ENCODE measurements at regions not wholly inside any gene's neighbourhood (a gene's known extent, or its start where the extent isn't known, plus 50 kb on each side); places are given as distances from the start of the nearest gene placed in this dataset.

DNA sequence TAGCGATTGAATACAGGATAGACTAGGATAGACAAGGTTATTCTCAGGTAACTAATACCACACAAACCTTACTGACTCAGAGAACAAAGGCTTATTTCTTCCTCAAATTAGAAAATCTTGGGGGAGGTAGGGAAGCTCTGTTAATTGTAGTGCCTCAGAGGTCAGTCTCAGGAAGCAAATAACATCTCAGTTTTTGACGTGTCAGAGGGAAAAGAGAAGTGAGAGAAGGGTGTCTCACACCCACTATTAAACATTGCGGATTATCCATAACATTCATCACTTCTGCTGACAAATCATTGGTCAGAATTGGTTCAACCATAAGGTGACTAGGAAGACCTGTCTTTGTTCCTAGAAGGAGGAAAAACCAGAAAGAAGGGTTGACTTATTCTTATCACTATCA lies 579.4 kb upstream of the MIR17HG start:
- TF ChIP-seq, protein P1, sequence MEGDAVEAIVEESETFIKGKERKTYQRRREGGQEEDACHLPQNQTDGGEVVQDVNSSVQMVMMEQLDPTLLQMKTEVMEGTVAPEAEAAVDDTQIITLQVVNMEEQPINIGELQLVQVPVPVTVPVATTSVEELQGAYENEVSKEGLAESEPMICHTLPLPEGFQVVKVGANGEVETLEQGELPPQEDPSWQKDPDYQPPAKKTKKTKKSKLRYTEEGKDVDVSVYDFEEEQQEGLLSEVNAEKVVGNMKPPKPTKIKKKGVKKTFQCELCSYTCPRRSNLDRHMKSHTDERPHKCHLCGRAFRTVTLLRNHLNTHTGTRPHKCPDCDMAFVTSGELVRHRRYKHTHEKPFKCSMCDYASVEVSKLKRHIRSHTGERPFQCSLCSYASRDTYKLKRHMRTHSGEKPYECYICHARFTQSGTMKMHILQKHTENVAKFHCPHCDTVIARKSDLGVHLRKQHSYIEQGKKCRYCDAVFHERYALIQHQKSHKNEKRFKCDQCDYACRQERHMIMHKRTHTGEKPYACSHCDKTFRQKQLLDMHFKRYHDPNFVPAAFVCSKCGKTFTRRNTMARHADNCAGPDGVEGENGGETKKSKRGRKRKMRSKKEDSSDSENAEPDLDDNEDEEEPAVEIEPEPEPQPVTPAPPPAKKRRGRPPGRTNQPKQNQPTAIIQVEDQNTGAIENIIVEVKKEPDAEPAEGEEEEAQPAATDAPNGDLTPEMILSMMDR (IDR thresholded peaks at IDR 0.05; ENCODE audit: poor library complexity), result no peak
- TF ChIP-seq EZH2phosphoT487 (IDR thresholded peaks at IDR 0.05; ENCODE audit: low read depth, severe bottlenecking, unreplicated experiment), result no peak
- TF ChIP-seq EZH2 (IDR thresholded peaks at IDR 0.05; ENCODE audit: borderline replicate concordance), result no peak
